ENCODE measurements at regions not wholly inside any gene's neighbourhood (a gene's known extent, or its start where the extent isn't known, plus 50 kb on each side); places are given as distances from the start of the nearest gene placed in this dataset.
"Not testable (repeated sequence)": the region's sequence is repeated elsewhere in the genome, so short reads cannot be mapped to it uniquely, and the experiment has no call there.

DNA sequence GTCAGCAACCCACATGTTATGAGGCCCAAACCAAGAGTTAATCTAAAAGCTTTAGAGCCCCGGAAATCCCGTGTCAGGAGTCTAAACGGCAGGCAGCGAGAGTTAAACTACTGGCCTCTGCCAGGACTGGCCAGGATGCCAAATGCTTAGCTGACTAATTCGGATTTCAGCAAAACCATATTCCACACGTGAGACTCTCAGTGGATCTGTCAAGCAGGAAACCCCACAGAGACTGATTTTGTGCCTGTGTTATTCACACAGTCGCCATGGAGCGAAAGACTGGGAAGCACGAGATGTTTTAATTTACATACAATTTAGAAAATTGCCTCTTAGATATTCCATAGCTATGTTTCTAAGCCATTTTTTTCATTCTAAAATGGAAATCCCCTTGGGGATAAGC is 152.9 kb downstream of the RNASET2 start:
- no peak for DNase-seq
- H3K4me3 ChIP-seq, result no peak overlapping the region
- no peak overlapping the region for H3K27ac ChIP-seq
- no peaks in the 10 kb centered on the region for H3K4me1 ChIP-seq
- H3K27me3 ChIP-seq, result no peaks in the 10 kb centered on the region
- H3K36me3 ChIP-seq, result no peaks in the 10 kb centered on the region; the same call in 1 of the 2 replicates
- peaks cover 8% of the 10 kb centered on the region; the same call in 1 of the 2 replicates for H3K9me3 ChIP-seq (replicated peaks)

- no peak for DNase-seq
- Histone ChIP-seq H3K27me3 (no peaks in the 10 kb centered on the region), H3K4me3 (no peak overlapping the region), H3K4me1 (no peaks in the 10 kb centered on the region), H3K9me3 (replicated peaks) (peaks cover 8% of the 10 kb centered on the region; the same call in 1 of the 2 replicates), H3K36me3 (no peaks in the 10 kb centered on the region; the same call in 1 of the 2 replicates), H3K27ac (no peak overlapping the region)
Measured at GRCh38 chr6:166802401-166802800, 153.9 kb downstream of the RNASET2 start.

- no peak overlapping the region for H3K27ac ChIP-seq
- no peaks in the 10 kb centered on the region for H3K9me3 ChIP-seq (replicated peaks)
- H3K4me1 ChIP-seq, result no peaks in the 10 kb centered on the region
- no peak for DNase-seq
- no peaks in the 10 kb centered on the region for H3K27me3 ChIP-seq
- H3K4me3 ChIP-seq, result no peak overlapping the region
- no peaks in the 10 kb centered on the region; the same call in 1 of the 2 replicates for H3K36me3 ChIP-seq
Measured at GRCh38 chr6:166800137-166800536, 156.2 kb downstream of the RNASET2 start.

DNA sequence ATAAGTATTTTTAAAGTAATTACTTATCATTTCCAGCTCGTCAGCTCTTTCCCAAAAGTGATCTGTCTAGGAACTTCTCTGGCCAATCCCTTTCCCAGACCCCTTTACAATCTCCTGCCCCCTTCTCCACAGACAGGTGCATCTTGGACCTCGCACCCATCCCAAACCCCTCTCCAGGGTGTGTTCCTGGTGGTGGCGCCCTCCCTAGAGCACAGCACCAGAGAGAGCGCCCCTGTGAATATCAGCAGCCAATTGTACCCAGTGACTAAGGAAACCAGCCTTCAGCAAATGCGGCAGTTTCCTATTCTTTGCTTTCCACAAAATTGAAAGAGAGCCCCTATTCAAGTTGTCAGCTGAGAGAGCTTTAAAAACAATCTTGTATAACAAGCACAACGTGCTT is 157.7 kb downstream of the RNASET2 start:
- no peaks in the 10 kb centered on the region for H3K9me3 ChIP-seq (replicated peaks)
- DNase-seq, result no peak
- no peak overlapping the region for H3K4me3 ChIP-seq
- H3K36me3 ChIP-seq, result no peaks in the 10 kb centered on the region; the same call in 1 of the 2 replicates
- no peak overlapping the region for H3K27ac ChIP-seq
- H3K27me3 ChIP-seq, result no peaks in the 10 kb centered on the region
- H3K4me1 ChIP-seq, result no peaks in the 10 kb centered on the region

GRCh38 chr6:166796610-166797009 is 159.7 kb downstream of the RNASET2 start:
- H3K4me3 ChIP-seq, result no peak overlapping the region
- no peak overlapping the region for H3K27ac ChIP-seq
- no peaks in the 10 kb centered on the region for H3K4me1 ChIP-seq
- no peaks in the 10 kb centered on the region for H3K9me3 ChIP-seq (replicated peaks)
- no peaks in the 10 kb centered on the region for H3K27me3 ChIP-seq
- no peak for DNase-seq
- H3K36me3 ChIP-seq, result no peaks in the 10 kb centered on the region

DNA sequence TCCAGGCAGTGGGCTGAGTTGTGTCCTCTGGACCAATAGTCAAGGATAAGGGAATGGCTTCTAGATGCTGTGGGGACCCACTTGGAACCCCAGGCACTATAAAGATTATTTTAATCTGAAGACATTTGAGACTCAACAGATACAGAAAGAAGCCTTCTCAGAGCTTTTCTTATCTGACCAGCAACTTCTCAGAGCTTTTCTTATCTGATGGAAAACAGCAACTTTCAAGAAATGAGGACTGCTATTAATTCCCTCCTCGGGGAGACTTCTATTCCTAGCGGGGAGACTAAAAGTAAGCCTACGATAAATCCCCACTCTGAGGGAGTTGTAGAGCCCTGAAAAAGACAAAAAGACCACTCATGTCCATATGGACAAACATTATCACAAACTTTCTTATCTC is 160.5 kb downstream of the RNASET2 start:
- Histone ChIP-seq H3K4me3 (no peak overlapping the region), H3K27ac (no peak overlapping the region), H3K27me3 (no peaks in the 10 kb centered on the region), H3K9me3 (replicated peaks) (no peaks in the 10 kb centered on the region), H3K4me1 (no peaks in the 10 kb centered on the region), H3K36me3 (no peaks in the 10 kb centered on the region)
- no peak for DNase-seq

GRCh38 chr6:166790808-166791207 is 163.8 kb upstream of the RPS6KA2 start:
- not testable (repeated sequence) for H3K36me3 ChIP-seq; DNase-seq; H3K27me3 ChIP-seq; H3K27ac ChIP-seq; H3K4me3 ChIP-seq; H3K4me1 ChIP-seq; H3K9me3 ChIP-seq (replicated peaks)

DNA sequence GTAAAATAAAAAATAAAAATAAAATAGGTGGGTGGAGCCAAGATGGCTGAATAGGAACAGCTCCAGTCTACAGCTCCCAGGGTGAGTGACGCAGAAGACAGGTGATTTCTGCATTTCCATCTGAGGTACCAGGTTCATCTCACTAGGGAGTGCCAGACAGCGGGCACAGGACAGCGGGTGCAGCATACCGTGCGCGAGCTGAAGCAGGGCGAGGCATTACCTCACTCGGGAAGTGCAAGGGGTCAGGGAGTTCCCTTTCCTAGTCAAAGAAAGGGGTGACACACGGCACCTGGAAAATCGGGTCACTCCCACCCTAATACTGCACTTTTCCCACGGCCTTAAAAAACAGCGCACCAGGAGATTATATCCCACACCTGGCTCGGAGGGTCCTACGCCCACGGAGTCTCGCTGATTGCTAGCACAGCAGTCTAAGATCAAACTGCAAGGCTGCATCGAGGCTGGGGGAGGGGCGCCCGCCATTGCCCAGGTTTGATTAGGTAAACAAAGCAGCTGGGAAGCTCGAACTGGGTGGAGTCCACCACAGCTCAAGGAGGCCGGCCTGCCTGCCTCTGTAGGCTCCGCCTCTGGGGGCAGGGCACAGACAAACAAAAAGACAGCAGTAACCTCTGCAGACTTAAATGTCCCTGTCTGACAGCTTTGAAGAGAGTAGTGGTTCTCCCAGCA is 161.9 kb upstream of the RPS6KA2 start:
- DNase-seq; H3K27me3 ChIP-seq; H3K36me3 ChIP-seq; H3K4me1 ChIP-seq; H3K4me3 ChIP-seq; H3K9me3 ChIP-seq (replicated peaks); H3K27ac ChIP-seq: not testable (repeated sequence)

DNA sequence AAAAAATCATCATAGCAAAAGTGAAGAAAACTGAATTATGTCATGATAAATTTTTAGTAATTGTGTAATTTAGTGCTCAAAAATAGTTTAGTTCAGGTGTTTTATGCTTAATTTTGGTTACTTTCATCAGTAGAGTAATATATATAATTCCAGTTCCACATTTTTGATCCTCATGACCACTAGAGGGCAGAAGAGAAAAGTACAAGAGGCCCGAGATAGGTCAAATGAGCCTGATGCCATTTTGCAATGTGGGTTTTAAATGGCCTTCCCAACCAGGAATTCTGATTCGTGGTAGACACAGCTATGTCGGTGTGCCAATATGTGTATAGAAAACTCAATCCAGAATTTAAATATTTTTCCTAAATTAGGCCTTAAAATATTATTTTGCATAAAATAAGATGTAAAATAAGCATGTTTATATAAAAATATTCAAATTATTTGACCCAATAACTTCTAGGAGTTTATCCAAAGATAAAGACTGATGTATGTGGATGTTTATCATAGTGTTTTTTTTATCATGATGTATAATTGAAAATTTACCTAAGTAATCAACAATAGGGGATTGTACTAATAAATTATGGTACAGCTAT is 159.7 kb upstream of the RPS6KA2 start:
- H3K9me3 ChIP-seq (replicated peaks), result 0 out of 2 replicates have a peak, but pooled peaks cover 3% of the 10 kb centered on the region
- peak; percentile 45 to 85 for DNase-seq
- no peaks in the 10 kb centered on the region for H3K36me3 ChIP-seq
- no peak overlapping the region for H3K4me3 ChIP-seq
- H3K27me3 ChIP-seq, result no peaks in the 10 kb centered on the region
- H3K4me1 ChIP-seq, result no peaks in the 10 kb centered on the region
- H3K27ac ChIP-seq, result no peak overlapping the region

DNA sequence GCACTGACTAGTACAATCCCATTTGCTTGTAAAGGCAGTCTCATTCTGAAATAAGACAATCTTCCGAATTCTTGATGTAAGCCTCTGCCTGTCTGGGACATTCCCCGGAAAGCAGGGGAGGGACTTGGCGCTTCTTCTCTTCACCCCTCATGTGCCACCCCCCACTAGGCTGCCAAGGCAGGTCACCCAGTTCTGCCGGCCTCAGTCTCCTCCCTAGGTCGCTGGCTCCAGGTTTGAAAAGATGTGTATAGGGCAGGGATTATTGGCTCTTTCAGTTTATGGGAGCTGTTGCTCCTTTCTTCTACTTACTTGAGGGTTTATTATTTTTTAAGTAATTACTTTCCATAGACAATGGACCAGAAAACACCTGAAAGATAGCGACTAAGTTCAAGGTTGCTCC is 158.1 kb upstream of the RPS6KA2 start:
- Histone ChIP-seq H3K36me3 (no peaks in the 10 kb centered on the region), H3K9me3 (replicated peaks) (0 out of 2 replicates have a peak, but pooled peaks cover 3% of the 10 kb centered on the region), H3K4me3 (no peak overlapping the region), H3K27me3 (no peaks in the 10 kb centered on the region), H3K27ac (no peak overlapping the region), H3K4me1 (no peaks in the 10 kb centered on the region)
- DNase-seq, result no peak

DNA sequence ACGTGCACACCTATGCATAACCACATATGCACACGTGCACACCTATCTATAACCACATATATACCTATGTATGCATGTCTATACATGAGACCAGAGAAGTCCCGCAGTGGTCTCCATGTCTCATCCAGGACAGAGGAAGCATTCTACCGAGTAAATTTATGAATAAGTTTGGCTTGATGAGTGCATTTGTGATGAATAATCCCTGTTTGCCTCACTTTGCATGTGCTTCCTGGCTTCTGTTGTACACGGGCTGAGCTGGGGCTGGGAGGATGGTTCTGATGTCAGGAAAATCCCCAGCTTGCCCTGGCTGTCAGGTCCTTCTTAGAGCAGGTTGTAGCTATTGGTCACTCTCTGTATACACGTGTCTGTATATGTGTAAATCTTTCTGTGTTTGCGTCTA is 157.6 kb upstream of the RPS6KA2 start:
- Histone ChIP-seq H3K4me3 (no peak overlapping the region), H3K36me3 (no peaks in the 10 kb centered on the region), H3K4me1 (no peaks in the 10 kb centered on the region), H3K27me3 (no peaks in the 10 kb centered on the region), H3K9me3 (replicated peaks) (0 out of 2 replicates have a peak, but pooled peaks cover 3% of the 10 kb centered on the region), H3K27ac (no peak overlapping the region)
- DNase-seq, result no peak

GRCh38 chr6:166782520-166782919 is 155.5 kb upstream of the RPS6KA2 start:
- Histone ChIP-seq H3K4me3 (no peak overlapping the region), H3K4me1 (no peaks in the 10 kb centered on the region), H3K27ac (no peak overlapping the region), H3K36me3 (no peaks in the 10 kb centered on the region), H3K9me3 (replicated peaks) (0 out of 2 replicates have a peak, but pooled peaks cover 3% of the 10 kb centered on the region), H3K27me3 (no peaks in the 10 kb centered on the region)
- no peak for DNase-seq

GRCh38 chr6:166781331-166781730 is 154.3 kb upstream of the RPS6KA2 start:
- no peak for DNase-seq
- Histone ChIP-seq H3K4me1 (no peaks in the 10 kb centered on the region), H3K36me3 (no peaks in the 10 kb centered on the region), H3K4me3 (no peak overlapping the region), H3K9me3 (replicated peaks) (no peaks in the 10 kb centered on the region), H3K27ac (no peak overlapping the region), H3K27me3 (no peaks in the 10 kb centered on the region)

DNA sequence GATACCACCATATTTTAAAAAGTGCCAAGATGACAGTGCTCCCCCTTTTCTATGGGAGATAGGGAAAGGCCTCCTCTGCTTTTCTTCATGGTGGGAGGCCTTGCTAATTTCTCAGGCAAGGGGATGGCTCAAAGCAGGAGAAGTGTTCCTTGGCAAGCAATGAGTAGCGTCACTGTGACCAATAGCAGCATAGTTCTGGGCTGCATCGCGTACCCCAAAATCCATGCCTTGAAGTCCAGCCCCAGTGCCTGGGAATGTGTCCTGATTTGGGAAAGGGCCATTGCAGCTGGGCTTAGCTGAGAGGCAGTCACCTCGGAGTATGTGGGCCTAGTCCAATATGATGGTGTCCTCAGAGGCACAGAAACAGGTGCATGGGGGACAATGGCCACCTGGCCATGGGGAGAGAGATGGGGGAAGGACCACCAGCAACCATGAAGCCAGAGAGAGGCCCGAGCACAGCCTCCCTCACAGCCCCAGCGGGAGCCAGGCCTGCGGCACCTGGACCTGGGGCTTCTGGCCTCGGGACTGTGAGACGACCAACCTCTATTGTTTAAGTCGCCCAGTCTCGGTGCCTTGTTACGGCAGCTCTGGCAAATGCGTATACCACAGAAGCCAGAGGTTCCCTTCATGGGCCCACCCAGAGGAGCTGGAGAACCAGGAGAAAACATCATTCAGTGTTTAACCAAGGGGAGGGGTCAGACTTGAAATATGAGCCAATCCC is 153.1 kb upstream of the RPS6KA2 start:
- peaks cover 6% of the 10 kb centered on the region for H3K27me3 ChIP-seq
- H3K36me3 ChIP-seq, result no peaks in the 10 kb centered on the region
- DNase-seq, result no peak
- H3K27ac ChIP-seq, result no peak overlapping the region
- H3K9me3 ChIP-seq (replicated peaks), result no peaks in the 10 kb centered on the region
- H3K4me3 ChIP-seq, result no peak overlapping the region
- 0 out of 2 replicates have a peak, but pooled peaks cover 3% of the 10 kb centered on the region for H3K4me1 ChIP-seq

DNA sequence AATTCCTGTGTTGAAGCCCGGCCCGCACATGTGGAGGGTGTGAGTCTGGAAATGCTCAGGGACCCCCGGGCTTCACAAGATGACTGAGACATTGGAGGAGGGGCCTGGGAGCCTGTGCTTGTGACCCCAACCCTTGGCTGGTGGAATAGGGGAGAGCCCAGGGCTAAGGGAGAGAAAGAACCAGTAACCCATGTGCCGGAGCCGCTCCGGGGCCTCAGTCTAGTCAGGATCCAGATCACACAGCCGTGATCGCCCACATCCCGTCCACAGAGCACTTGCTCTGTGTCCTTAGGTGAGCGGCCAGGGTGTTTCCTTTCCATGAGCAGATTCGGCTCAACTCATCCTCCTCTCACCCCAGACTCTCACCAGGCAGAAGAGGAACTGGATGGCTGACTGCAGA is 152.3 kb upstream of the RPS6KA2 start:
- Histone ChIP-seq H3K9me3 (replicated peaks) (no peaks in the 10 kb centered on the region), H3K27me3 (peaks cover 6% of the 10 kb centered on the region), H3K4me1 (0 out of 2 replicates have a peak, but pooled peaks cover 3% of the 10 kb centered on the region), H3K4me3 (no peak overlapping the region), H3K36me3 (no peaks in the 10 kb centered on the region), H3K27ac (no peak overlapping the region)
- no peak for DNase-seq
